ENCODE measurements at regions not wholly inside any gene's neighbourhood (a gene's known extent, or its start where the extent isn't known, plus 50 kb on each side); places are given as distances from the start of the nearest gene placed in this dataset.

- WGBS, 2 experiments (ENCODE audit: low coverage in 1 of 2, low lambda C conversion rate in 2 of 2, missing lambda C conversion rate in 2 of 2) = 38 to 40% methylated on average over 20 to 22 of the region's 22 CpGs
- DNase-seq = no peak
- Histone ChIP-seq H3K9ac (no peak overlapping the region), H3K4me1 (ENCODE audit: insufficient read depth) (no peaks in the 10 kb centered on the region), H3F3A (ENCODE audit: insufficient read depth) (no peaks in the 10 kb centered on the region), H3K9me2 (ENCODE audit: insufficient read depth) (no peaks in the 10 kb centered on the region), H4K20me1 (ENCODE audit: insufficient read depth) (no peaks in the 10 kb centered on the region), H2AFZ (no peak overlapping the region), H3K27me3 (replicated peaks; ENCODE audit: insufficient read depth) (peaks cover 10% of the 10 kb centered on the region), H3K79me2 (ENCODE audit: insufficient read depth) (no peaks in the 10 kb centered on the region), H3K27ac (no peak overlapping the region), H3K36me3 (ENCODE audit: low read depth) (no peaks in the 10 kb centered on the region), H3K4me2 (ENCODE audit: unreplicated experiment) (no peak overlapping the region), H3K9me3 (ENCODE audit: low read depth) (no peaks in the 10 kb centered on the region), H3K4me3 (no peak overlapping the region)
- in situ Hi-C loops (cut with MboI) = no loop called here
- TF ChIP-seq EZH2 (IDR thresholded peaks at IDR 0.05; ENCODE audit: insufficient read depth, poor library complexity, severe bottlenecking) (no peak), EZH2phosphoT487 (IDR thresholded peaks at IDR 0.05; ENCODE audit: insufficient read depth, low read depth) (no peak)
These were observed 122.3 kb downstream of the BRD1 start for GRCh38 chr22:49705216-49705971.

- Histone ChIP-seq H3K36me3 (ENCODE audit: low read depth) (no peaks in the 10 kb centered on the region), H3K4me3 (no peak overlapping the region), H3K27me3 (replicated peaks; ENCODE audit: insufficient read depth) (peaks cover 10% of the 10 kb centered on the region), H3K9ac (no peak overlapping the region), H3F3A (ENCODE audit: insufficient read depth) (no peaks in the 10 kb centered on the region), H4K20me1 (ENCODE audit: insufficient read depth) (no peaks in the 10 kb centered on the region), H3K4me2 (ENCODE audit: unreplicated experiment) (no peak overlapping the region), H3K27ac (no peak overlapping the region), H2AFZ (no peak overlapping the region), H3K4me1 (ENCODE audit: insufficient read depth) (no peaks in the 10 kb centered on the region), H3K9me3 (ENCODE audit: low read depth) (no peaks in the 10 kb centered on the region), H3K9me2 (ENCODE audit: insufficient read depth) (no peaks in the 10 kb centered on the region), H3K79me2 (ENCODE audit: insufficient read depth) (no peaks in the 10 kb centered on the region)
- 22 to 30% methylated on average over 33 to 34 of the region's 39 CpGs for WGBS, 2 experiments (ENCODE audit: low coverage in 1 of 2, low lambda C conversion rate in 2 of 2, missing lambda C conversion rate in 2 of 2)
- in situ Hi-C loops (cut with MboI) = no loop called here
- no peak for TF ChIP-seq EZH2 (IDR thresholded peaks at IDR 0.05; ENCODE audit: insufficient read depth, poor library complexity, severe bottlenecking)
- TF ChIP-seq EZH2phosphoT487 (IDR thresholded peaks at IDR 0.05; ENCODE audit: insufficient read depth, low read depth) = no peak
- DNase-seq = no peak
These were observed 123.1 kb downstream of the BRD1 start for GRCh38 chr22:49704345-49705215.

GRCh38 chr22:49703990-49704344 is 123.7 kb downstream of the BRD1 start:
- no peak for DNase-seq
- WGBS, 2 experiments (ENCODE audit: low coverage in 1 of 2, low lambda C conversion rate in 2 of 2, missing lambda C conversion rate in 2 of 2) = 4% methylated on average over 10 of the region's 10 CpGs
- H3K4me3 ChIP-seq = no peak overlapping the region
- H4K20me1 ChIP-seq (ENCODE audit: insufficient read depth) = no peaks in the 10 kb centered on the region
- no peaks in the 10 kb centered on the region for H3K36me3 ChIP-seq (ENCODE audit: low read depth)
- H2AFZ ChIP-seq = no peak overlapping the region
- H3K9me2 ChIP-seq (ENCODE audit: insufficient read depth) = no peaks in the 10 kb centered on the region
- no peaks in the 10 kb centered on the region for H3K4me1 ChIP-seq (ENCODE audit: insufficient read depth)
- no peaks in the 10 kb centered on the region for H3F3A ChIP-seq (ENCODE audit: insufficient read depth)
- H3K9me3 ChIP-seq (ENCODE audit: low read depth) = no peaks in the 10 kb centered on the region
- in situ Hi-C loops (cut with MboI) = no loop called here
- no peak overlapping the region for H3K9ac ChIP-seq
- H3K79me2 ChIP-seq (ENCODE audit: insufficient read depth) = no peaks in the 10 kb centered on the region
- H3K27ac ChIP-seq = no peak overlapping the region
- TF ChIP-seq EZH2phosphoT487 (IDR thresholded peaks at IDR 0.05; ENCODE audit: insufficient read depth, low read depth) = no peak
- no peak for TF ChIP-seq EZH2 (IDR thresholded peaks at IDR 0.05; ENCODE audit: insufficient read depth, poor library complexity, severe bottlenecking)
- H3K4me2 ChIP-seq (ENCODE audit: unreplicated experiment) = no peak overlapping the region
- peaks cover 10% of the 10 kb centered on the region for H3K27me3 ChIP-seq (replicated peaks; ENCODE audit: insufficient read depth)

- Histone ChIP-seq H3K9me3 (ENCODE audit: low read depth) (no peaks in the 10 kb centered on the region), H3K4me1 (ENCODE audit: insufficient read depth) (no peaks in the 10 kb centered on the region), H3K27me3 (replicated peaks; ENCODE audit: insufficient read depth) (peaks cover 10% of the 10 kb centered on the region), H4K20me1 (ENCODE audit: insufficient read depth) (no peaks in the 10 kb centered on the region), H3F3A (ENCODE audit: insufficient read depth) (no peaks in the 10 kb centered on the region), H3K27ac (no peak overlapping the region), H3K79me2 (ENCODE audit: insufficient read depth) (no peaks in the 10 kb centered on the region), H2AFZ (no peak overlapping the region), H3K4me3 (no peak overlapping the region), H3K9me2 (ENCODE audit: insufficient read depth) (no peaks in the 10 kb centered on the region), H3K9ac (no peak overlapping the region), H3K4me2 (ENCODE audit: unreplicated experiment) (no peak overlapping the region), H3K36me3 (ENCODE audit: low read depth) (no peaks in the 10 kb centered on the region)
- no peak for DNase-seq
- TF ChIP-seq EZH2 (IDR thresholded peaks at IDR 0.05; ENCODE audit: insufficient read depth, poor library complexity, severe bottlenecking) = no peak
- no peak for TF ChIP-seq EZH2phosphoT487 (IDR thresholded peaks at IDR 0.05; ENCODE audit: insufficient read depth, low read depth)
- in situ Hi-C loops (cut with MboI) = no loop called here
- WGBS, 2 experiments (ENCODE audit: low coverage in 1 of 2, low lambda C conversion rate in 2 of 2, missing lambda C conversion rate in 2 of 2) = 4 to 6% methylated on average over 15 of the region's 15 CpGs
These were observed 124.2 kb downstream of the BRD1 start for GRCh38 chr22:49703505-49703904.
